Endometrium (tissue), 2 donors: ENCODE measurements at regions not wholly inside any gene's neighbourhood (a gene's known extent, or its start where the extent isn't known, plus 50 kb on each side); places are given as distances from the start of the nearest gene placed in this dataset.
"Not testable (repeated sequence)": the region's sequence is repeated elsewhere in the genome, so short reads cannot be mapped to it uniquely, and the experiment has no call there.

ENCODE experiments used
- FAIRE-seq: peaks from 2 replicates; lab custom pipeline; 2012; peaks lifted over from hg19 to GRCh38; lab: Jason Lieb, UNC
- donor health status: control.
- donor health status: control.

DNA sequence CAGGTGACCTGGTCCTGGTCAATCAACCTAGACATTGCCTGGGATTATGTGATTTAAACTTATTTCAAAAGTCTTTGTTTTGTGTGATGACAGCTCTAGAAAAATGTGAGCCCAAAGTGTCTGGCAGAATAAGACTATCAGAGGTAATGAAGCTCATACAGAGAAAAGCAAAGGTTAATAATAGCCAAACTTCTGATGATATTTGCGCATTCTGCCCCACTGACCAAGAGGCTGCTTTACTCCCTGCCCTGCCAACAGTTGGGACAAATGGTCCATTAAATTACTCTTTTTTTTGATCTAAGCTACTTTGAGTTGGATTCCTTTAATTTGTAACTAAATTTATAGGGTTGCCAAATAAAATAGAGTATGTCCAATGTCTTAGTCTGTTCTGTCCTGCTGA, 911.2 kb downstream of the MCTP2 start:
- FAIRE-seq: no peak

DNA sequence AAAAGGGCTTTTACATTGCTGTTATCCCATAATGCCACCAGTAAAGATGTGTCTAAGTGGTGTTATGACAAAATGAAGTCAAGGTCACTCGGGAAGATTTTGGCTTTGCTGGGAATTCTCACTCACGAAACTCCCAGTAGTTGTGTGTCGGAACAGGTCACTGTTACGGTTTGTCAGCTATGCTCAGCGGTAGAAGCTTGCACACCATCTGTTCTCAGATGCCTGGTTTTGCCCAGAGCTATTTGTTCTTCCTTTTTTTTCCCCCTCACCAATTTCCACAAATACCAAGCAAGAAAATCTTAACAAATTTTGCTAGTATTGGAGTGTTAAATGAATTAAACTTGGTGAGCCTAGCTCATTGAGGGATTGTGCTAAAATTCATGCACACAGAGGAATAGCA, 915.1 kb downstream of the MCTP2 start:
- FAIRE-seq: no peak

DNA sequence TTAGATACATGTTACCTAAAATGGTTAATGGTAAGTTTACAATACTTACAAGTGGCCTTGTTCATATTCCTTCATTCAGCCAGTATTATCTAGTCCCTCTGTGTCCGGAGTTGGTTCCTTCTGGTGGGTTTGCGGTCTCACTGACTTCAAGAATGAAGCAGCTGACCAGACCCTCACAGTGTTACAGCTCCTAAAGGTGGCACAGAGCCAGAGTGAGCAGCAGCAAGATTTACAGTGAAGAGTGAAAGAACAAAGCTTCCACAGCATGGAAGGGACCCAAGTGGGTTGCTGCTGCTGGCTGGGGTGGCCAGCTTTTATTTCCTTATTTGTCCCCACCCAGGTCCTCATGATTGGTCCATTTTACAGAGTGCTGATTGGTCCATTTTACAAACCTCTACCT, 916.8 kb downstream of the MCTP2 start:
- FAIRE-seq: no peak

DNA sequence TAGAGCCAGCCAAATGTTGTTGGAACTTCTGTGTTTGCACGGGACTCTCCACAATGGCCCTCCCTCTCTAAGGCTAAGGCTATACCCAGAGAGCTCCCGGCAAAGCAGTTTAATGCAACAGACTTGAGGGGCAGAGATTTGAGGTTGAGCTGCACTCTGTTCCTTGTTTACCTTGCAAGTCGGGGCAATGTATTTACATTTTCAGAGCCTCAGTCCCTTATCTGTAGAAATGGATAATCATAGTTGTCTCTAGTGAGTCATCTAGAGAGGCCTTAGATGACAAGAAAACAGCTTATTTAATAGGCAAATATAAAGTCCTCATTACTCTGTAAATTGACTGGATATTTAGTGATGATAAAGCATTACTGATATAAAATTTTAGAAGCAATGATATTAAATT, 917.7 kb downstream of the MCTP2 start:
- FAIRE-seq: no peak

DNA sequence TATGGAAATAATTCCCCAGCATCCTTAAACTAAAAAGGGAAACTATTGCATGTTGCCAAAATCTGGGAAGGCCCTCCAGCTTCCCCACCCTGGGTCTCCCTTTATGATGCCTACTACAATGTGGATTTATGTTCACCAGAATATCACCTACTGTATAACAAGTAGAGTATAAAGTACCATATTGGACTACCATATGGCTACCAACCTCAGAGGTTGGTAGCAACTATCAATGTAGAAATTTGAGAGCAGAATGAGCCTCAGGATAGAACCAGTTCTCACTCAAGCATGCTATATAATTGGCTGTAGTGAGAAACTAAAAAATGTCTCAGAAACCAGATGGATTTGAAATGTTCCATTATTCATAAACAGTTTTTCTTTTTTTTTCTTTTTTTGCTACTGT, 918.4 kb downstream of the MCTP2 start:
- FAIRE-seq: no peak

DNA sequence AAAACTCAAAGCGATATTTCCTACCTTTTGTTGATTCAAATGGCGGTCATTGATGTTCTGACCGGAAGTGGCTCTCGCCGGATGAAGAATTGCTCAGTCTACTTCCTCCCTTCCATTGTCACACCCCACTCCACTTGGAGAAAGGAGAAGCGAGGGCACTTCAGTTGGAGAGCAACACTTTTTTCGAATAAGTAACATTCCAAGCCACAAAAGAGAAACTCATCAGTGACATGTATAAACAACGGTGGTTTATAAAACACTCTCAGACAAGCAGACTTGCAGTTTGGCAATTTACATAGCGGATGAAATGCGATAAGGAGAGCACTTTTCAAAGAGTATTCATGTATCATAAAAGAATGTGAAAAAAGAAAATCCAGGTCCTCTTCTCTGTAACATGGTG, 919.1 kb downstream of the MCTP2 start:
- no peak for FAIRE-seq

DNA sequence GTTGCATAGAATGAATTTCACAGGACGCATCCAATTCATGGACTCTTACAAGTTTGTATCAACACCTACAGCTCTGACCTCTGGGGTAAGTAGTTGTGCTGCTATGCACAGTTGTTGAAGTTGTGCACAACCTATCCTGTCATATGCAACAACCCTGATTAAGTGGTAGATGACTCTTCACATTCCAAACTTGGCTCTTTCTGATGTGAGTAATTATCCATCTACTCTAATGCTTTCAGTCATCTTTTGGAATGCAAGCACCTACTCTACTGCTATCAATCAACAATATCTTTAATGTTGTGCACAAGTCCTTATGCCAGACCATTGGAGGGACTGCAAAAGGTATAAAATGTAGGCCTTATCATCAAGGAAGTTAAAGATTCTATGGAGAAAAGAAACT, 921.4 kb downstream of the MCTP2 start:
- FAIRE-seq: no peak

- not testable (repeated sequence) for FAIRE-seq
These were observed 921.8 kb downstream of the MCTP2 start for GRCh38 chr15:95153201-95153600.

DNA sequence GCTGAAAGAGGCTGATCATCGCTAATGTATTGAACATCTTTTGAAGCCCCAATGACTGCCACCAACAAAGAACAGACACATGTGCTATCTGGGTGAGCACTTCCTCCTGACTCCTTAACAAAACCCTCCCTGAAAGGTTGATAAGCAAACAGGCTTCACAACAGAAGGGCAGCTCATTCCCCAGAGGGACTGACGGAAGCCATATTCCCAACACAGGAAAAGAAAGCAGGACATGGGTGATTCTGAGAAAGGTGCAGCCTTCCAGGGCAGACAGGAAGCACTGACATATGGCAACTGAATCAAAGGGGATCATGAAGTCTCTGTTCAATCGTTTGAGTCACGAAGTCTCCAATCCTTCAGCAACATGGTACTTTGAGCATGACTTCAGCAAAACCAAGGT, 929.0 kb downstream of the MCTP2 start:
- no peak for FAIRE-seq

- no peak for FAIRE-seq
These were observed 930.7 kb downstream of the MCTP2 start for GRCh38 chr15:95162069-95162468.

- no peak for FAIRE-seq
These were observed 931.2 kb downstream of the MCTP2 start for GRCh38 chr15:95162531-95162930.

GRCh38 chr15:95162967-95163531, 931.7 kb downstream of the MCTP2 start:
- no peak for FAIRE-seq

- FAIRE-seq: no peak
These were observed 936.8 kb downstream of the MCTP2 start for GRCh38 chr15:95168152-95168551.

DNA sequence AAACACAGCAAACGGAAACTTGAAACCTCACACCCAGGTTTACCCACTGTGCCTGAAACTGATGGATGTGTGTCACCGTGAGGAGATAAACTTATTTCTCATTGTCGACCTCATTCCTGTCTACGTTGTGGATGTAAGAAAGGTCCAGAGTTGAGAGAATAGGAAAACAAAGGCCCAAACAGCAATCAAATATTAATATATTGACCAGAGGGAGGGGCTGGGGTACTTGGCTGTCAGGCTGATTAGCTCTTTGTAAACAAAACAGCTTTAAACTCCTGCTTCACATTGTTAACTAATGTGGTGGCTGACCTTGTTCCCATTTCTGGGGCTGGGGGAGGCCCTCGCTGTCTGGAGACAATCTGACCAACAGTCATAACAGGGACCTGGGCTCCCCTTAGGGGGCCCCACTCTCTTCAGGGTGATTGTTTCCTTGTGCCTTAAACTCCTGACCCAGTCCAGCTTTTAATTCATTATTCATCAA, 937.6 kb downstream of the MCTP2 start:
- no peak for FAIRE-seq

GRCh38 chr15:95169541-95170459, 938.4 kb downstream of the MCTP2 start:
- no peak for FAIRE-seq

- FAIRE-seq: no peak
These were observed 939.4 kb downstream of the MCTP2 start for GRCh38 chr15:95170561-95171380.

GRCh38 chr15:95171564-95171963, 940.2 kb downstream of the MCTP2 start:
- FAIRE-seq: no peak

- peak; percentile 91 for FAIRE-seq
These were observed 943.2 kb downstream of the MCTP2 start for GRCh38 chr15:95174301-95175259.

GRCh38 chr15:95175914-95176658, 944.7 kb downstream of the MCTP2 start:
- FAIRE-seq: no peak

DNA sequence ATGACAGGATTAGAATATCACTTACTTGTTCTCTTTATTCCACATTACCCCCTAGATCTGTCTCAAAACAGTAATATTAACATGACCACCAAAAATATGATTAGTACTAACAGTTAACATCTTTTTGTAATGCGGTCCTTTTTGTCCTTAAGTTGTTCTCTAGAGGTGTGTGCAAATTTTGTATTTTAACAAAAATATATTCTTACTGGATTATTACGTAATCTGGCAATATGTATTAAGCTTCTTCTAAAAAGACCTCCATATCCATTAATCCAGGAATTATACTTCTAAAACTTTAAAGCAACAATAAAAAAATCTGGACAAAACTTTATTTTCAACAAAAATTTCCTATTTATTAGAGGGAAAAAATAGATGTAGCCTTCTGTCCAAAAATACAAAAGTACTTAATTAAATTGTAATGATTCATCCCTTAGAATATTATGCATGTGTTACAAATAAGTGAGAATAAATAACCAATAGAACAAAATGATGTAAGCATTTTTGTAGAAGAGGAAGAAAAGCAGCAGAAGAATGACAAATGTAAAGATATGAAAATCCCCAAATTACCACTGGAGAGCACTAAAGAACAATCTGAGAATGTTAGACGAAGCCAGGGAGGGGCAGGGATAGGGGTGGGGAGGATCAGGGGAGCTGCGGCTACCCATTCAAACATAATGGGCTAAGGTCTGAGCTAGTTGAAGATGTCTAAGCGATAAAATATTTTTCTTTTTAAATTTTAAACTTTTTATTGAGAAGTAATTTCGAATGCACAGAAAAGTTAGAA, 945.6 kb downstream of the MCTP2 start:
- peak; percentile 43 for FAIRE-seq
